ENCODE measurements at regions not wholly inside any gene's neighbourhood (a gene's known extent, or its start where the extent isn't known, plus 50 kb on each side); places are given as distances from the start of the nearest gene placed in this dataset.

DNA sequence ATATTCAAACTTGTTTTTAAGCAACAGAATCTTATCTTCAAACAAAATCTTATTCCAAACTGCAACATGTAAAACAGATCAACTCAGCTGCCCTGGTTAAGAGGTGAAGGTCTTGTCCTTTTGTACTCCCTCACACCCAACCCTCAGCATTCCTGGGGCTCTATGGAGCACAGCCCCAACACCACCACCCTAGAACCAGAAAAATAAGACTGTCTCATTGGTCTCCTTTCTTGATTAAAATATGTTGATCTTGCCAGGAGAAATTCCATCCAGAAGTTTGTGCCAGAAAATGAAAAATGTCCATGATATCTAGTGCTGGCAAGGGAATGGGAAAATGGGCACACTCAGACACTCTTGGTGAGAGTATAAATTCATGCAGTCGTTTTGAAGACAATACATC, 62.1 kb upstream of the TMEM17 start:
- TF ChIP-seq POLR2A (IDR thresholded peaks at IDR 0.05; ENCODE audit: extremely low read depth, insufficient read length) (no peak), MYC (IDR thresholded peaks at IDR 0.05; ENCODE audit: low read depth, low read length) (no peak)
- TF ChIP-seq, protein P1, sequence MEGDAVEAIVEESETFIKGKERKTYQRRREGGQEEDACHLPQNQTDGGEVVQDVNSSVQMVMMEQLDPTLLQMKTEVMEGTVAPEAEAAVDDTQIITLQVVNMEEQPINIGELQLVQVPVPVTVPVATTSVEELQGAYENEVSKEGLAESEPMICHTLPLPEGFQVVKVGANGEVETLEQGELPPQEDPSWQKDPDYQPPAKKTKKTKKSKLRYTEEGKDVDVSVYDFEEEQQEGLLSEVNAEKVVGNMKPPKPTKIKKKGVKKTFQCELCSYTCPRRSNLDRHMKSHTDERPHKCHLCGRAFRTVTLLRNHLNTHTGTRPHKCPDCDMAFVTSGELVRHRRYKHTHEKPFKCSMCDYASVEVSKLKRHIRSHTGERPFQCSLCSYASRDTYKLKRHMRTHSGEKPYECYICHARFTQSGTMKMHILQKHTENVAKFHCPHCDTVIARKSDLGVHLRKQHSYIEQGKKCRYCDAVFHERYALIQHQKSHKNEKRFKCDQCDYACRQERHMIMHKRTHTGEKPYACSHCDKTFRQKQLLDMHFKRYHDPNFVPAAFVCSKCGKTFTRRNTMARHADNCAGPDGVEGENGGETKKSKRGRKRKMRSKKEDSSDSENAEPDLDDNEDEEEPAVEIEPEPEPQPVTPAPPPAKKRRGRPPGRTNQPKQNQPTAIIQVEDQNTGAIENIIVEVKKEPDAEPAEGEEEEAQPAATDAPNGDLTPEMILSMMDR (IDR thresholded peaks at IDR 0.05; ENCODE audit: low read depth, low read length): no peak
